Neuronal stem cell (in vitro differentiated cells): ENCODE measurements at regions not wholly inside any gene's neighbourhood (a gene's known extent, or its start where the extent isn't known, plus 50 kb on each side); places are given as distances from the start of the nearest gene placed in this dataset.
A peak's percentile ranks its signal among the peaks of the same experiment; 100 is the strongest.

Experiments used
- DNase-seq: peaks from one replicate; pipeline ENCODE4 v3.0.0-alpha.2; 2013; ENCODE audit warnings: low spot score
- H2AFZ ChIP-seq: one replicate; pipeline ENCODE4 v1.6.1; 2013; ENCODE audit warnings: mild to moderate bottlenecking, low read length, inconsistent platforms
- H2AK5ac ChIP-seq: 2 replicates; pipeline ENCODE4 v1.6.1; 2013; ENCODE audit warnings: low read depth, mild to moderate bottlenecking, inconsistent platforms, low read length, moderate library complexity, mixed read lengths
- H2BK120ac ChIP-seq: 2 replicates; pipeline ENCODE4 v1.6.1; 2013; ENCODE audit warnings: low read depth, mild to moderate bottlenecking, inconsistent platforms, low read length, moderate library complexity, mixed read lengths
- H2BK12ac ChIP-seq: one replicate; pipeline ENCODE4 v1.6.1; 2013; ENCODE audit warnings: low read length, inconsistent platforms
- H2BK15ac ChIP-seq: 2 replicates; pipeline ENCODE4 v1.6.1; 2013; ENCODE audit warnings: mild to moderate bottlenecking, low read length, inconsistent platforms, mixed read lengths
- H2BK5ac ChIP-seq: one replicate; pipeline ENCODE4 v1.6.1; 2013; ENCODE audit warnings: inconsistent platforms, mild to moderate bottlenecking, low read length, moderate library complexity
- H3K14ac ChIP-seq: one replicate; pipeline ENCODE4 v1.6.1; 2013; ENCODE audit warnings: low read length, inconsistent platforms
- H3K18ac ChIP-seq: 2 replicates; pipeline ENCODE4 v1.6.1; 2013; ENCODE audit warnings: low read length, inconsistent platforms
- H3K23ac ChIP-seq: 2 replicates; pipeline ENCODE4 v1.6.1; 2013; ENCODE audit warnings: low read depth, mild to moderate bottlenecking, mixed read lengths, low read length, inconsistent platforms; ENCODE audit not compliant: poor library complexity
- H3K27ac ChIP-seq: replicated peaks from 3 replicates; pipeline ENCODE4 v1.5.1; 2013; ENCODE audit warnings: low read length, inconsistent platforms
- H3K27me3 ChIP-seq, 3 experiments: 2 replicates each; pipeline ENCODE4 v1.6.1; 2013; ENCODE audit warnings: low read length in 3 of 3, mild to moderate bottlenecking in 2 of 3, inconsistent platforms in 1 of 3, low read depth in 1 of 3, mixed read lengths in 1 of 3, moderate library complexity in 1 of 3; ENCODE audit not compliant: control insufficient read depth in 3 of 3, insufficient read depth in 3 of 3
- H3K36me3 ChIP-seq, 2 donors: replicated peaks in 1 of 2; 2 replicates each; pipeline ENCODE4 v1.6.1; 2013; ENCODE audit warnings: low read length in 2 of 2; ENCODE audit not compliant: control insufficient read depth in 2 of 2, insufficient read depth in 2 of 2
- H3K4ac ChIP-seq: 2 replicates; pipeline ENCODE4 v1.6.1; 2013; ENCODE audit warnings: inconsistent platforms, mild to moderate bottlenecking, low read length, moderate library complexity
- H3K4me1 ChIP-seq, 2 donors: 1 replicate in 1 of 2; 2 replicates in 1 of 2; pipeline ENCODE4 v1.6.1; 2013; ENCODE audit warnings: low read length in 2 of 2, low read depth in 1 of 2; ENCODE audit not compliant: control insufficient read depth in 2 of 2, insufficient read depth in 1 of 2
- H3K4me2 ChIP-seq: one replicate; pipeline ENCODE4 v1.6.1; 2013; ENCODE audit warnings: mild to moderate bottlenecking, low read length, inconsistent platforms; ENCODE audit not compliant: insufficient read depth, poor library complexity, severe bottlenecking
- H3K4me3 ChIP-seq, 2 donors: 2 replicates each; pipeline ENCODE4 v1.5.1; 2013; ENCODE audit warnings: low read length in 2 of 2, mild to moderate bottlenecking in 2 of 2, inconsistent platforms in 1 of 2, moderate library complexity in 1 of 2
- H3K79me1 ChIP-seq: one replicate; pipeline ENCODE4 v1.6.1; 2013; ENCODE audit warnings: low read depth, mild to moderate bottlenecking, inconsistent platforms, low read length, moderate library complexity
- H3K9ac ChIP-seq: one replicate; pipeline ENCODE4 v1.6.1; 2013; ENCODE audit warnings: mild to moderate bottlenecking, low read depth, low read length, inconsistent platforms; ENCODE audit not compliant: poor library complexity
- H3K9me3 ChIP-seq, 2 donors: replicated peaks in 1 of 2; 2 replicates each; pipeline versions ENCODE3 to v1.6.1; 2013; ENCODE audit warnings: low read length in 2 of 2, mild to moderate bottlenecking in 2 of 2, inconsistent platforms in 1 of 2, low read depth in 1 of 2, mixed read lengths in 1 of 2, moderate library complexity in 1 of 2; ENCODE audit not compliant: control insufficient read depth in 2 of 2, insufficient read depth in 1 of 2
- H4K8ac ChIP-seq: one replicate; pipeline ENCODE4 v1.6.1; 2013; ENCODE audit warnings: low read depth, mild to moderate bottlenecking, inconsistent platforms, low read length, moderate library complexity
- H4K91ac ChIP-seq: one replicate; pipeline ENCODE4 v1.6.1; 2013; ENCODE audit warnings: low read length, low read depth, mild to moderate bottlenecking, inconsistent platforms; ENCODE audit not compliant: poor library complexity
- WGBS, 2 donors: extraction: QIAGEN DNeasy Blood & Tissue Kit; methylation state at CpG; one replicate each; pipeline ENCODE4 v1.1.7; 2013; ENCODE audit warnings: missing lambda C conversion rate in 2 of 2, mixed read lengths in 1 of 2; ENCODE audit not compliant: insufficient read length in 2 of 2, insufficient replicate concordance in 1 of 2; ENCODE audit errors: extremely low coverage in 2 of 2; 5-methylcytosine and 5-hydroxymethylcytosine counted together

- no peak overlapping the region for H2BK12ac ChIP-seq
- no peak overlapping the region for H2BK15ac ChIP-seq
- no peak overlapping the region for H2BK120ac ChIP-seq
- H3K79me1 ChIP-seq = no peaks in the 10 kb centered on the region
- H3K27ac ChIP-seq = no peak overlapping the region
- H2AFZ ChIP-seq = peak overlapping the region; percentile 14
- no peak overlapping the region for H4K91ac ChIP-seq
- no peak overlapping the region for H3K4ac ChIP-seq
- WGBS, 2 donors = no CpG with 5 or more reads among the region's 2 CpGs
- H3K14ac ChIP-seq = no peak overlapping the region
- H3K27me3 ChIP-seq = no peaks in the 10 kb centered on the region
- H3K4me3 ChIP-seq = no peak overlapping the region
- H3K18ac ChIP-seq = no peak overlapping the region
- H3K9ac ChIP-seq = no peak overlapping the region
- H3K23ac ChIP-seq = no peak overlapping the region
- no peaks in the 10 kb centered on the region for H3K4me1 ChIP-seq
- H3K4me2 ChIP-seq = no peak overlapping the region
- DNase-seq = no peak
- H2AK5ac ChIP-seq = no peak overlapping the region
- no peaks in the 10 kb centered on the region for H3K9me3 ChIP-seq
- no peaks in the 10 kb centered on the region for H3K36me3 ChIP-seq
- no peak overlapping the region for H2BK5ac ChIP-seq
- H4K8ac ChIP-seq = no peak overlapping the region
These were observed 173.0 kb upstream of the E2F7 start for GRCh38 chr12:77238335-77238734.

- no peak overlapping the region for H2BK5ac ChIP-seq
- H3K36me3 ChIP-seq = no peaks in the 10 kb centered on the region
- no peaks in the 10 kb centered on the region for H3K27me3 ChIP-seq
- DNase-seq = no peak
- H2BK120ac ChIP-seq = no peak overlapping the region
- peak overlapping the region; percentile 14 for H2AFZ ChIP-seq
- H2BK12ac ChIP-seq = no peak overlapping the region
- H3K18ac ChIP-seq = no peak overlapping the region
- no peak overlapping the region for H4K8ac ChIP-seq
- H3K9ac ChIP-seq = no peak overlapping the region
- no peak overlapping the region for H3K27ac ChIP-seq
- no peak overlapping the region for H3K4me3 ChIP-seq
- no peak overlapping the region for H3K4ac ChIP-seq
- no CpG with 5 or more reads among the region's 1 CpG for WGBS, 2 donors
- H3K9me3 ChIP-seq = no peaks in the 10 kb centered on the region
- H3K4me2 ChIP-seq = no peak overlapping the region
- H3K14ac ChIP-seq = no peak overlapping the region
- H2BK15ac ChIP-seq = no peak overlapping the region
- no peak overlapping the region for H3K23ac ChIP-seq
- H4K91ac ChIP-seq = no peak overlapping the region
- no peak overlapping the region for H2AK5ac ChIP-seq
- no peaks in the 10 kb centered on the region for H3K4me1 ChIP-seq
- no peaks in the 10 kb centered on the region for H3K79me1 ChIP-seq
These were observed 172.5 kb upstream of the E2F7 start for GRCh38 chr12:77237896-77238295.

GRCh38 chr12:77236066-77236465 lies 170.7 kb upstream of the E2F7 start:
- Histone ChIP-seq H2BK5ac (no peak overlapping the region), H2BK15ac (no peak overlapping the region), H2BK12ac (no peak overlapping the region), H3K4ac (no peak overlapping the region), H3K4me1 (no peaks in the 10 kb centered on the region), H3K14ac (no peak overlapping the region), H3K36me3 (no peaks in the 10 kb centered on the region), H4K8ac (no peak overlapping the region), H3K79me1 (no peaks in the 10 kb centered on the region), H3K18ac (no peak overlapping the region), H2AFZ (no peak overlapping the region), H3K4me2 (no peak overlapping the region), H3K27me3 (no peaks in the 10 kb centered on the region), H3K27ac (no peak overlapping the region), H4K91ac (no peak overlapping the region), H3K9ac (no peak overlapping the region), H2AK5ac (no peak overlapping the region), H2BK120ac (no peak overlapping the region), H3K9me3 (no peaks in the 10 kb centered on the region), H3K23ac (no peak overlapping the region), H3K4me3 (no peak overlapping the region)
- DNase-seq = no peak

- Histone ChIP-seq H2AK5ac (no peak overlapping the region), H2BK120ac (no peak overlapping the region), H3K18ac (no peak overlapping the region), H3K4me3 (no peak overlapping the region), H3K36me3 (no peaks in the 10 kb centered on the region), H2BK12ac (no peak overlapping the region), H3K4me1 (no peaks in the 10 kb centered on the region), H4K8ac (no peak overlapping the region), H3K4ac (no peak overlapping the region), H3K4me2 (no peak overlapping the region), H3K27ac (no peak overlapping the region), H3K79me1 (no peaks in the 10 kb centered on the region), H2BK5ac (no peak overlapping the region), H3K14ac (no peak overlapping the region), H3K27me3 (no peaks in the 10 kb centered on the region), H2BK15ac (no peak overlapping the region), H3K9ac (no peak overlapping the region), H4K91ac (no peak overlapping the region), H3K23ac (no peak overlapping the region), H2AFZ (no peak overlapping the region), H3K9me3 (no peaks in the 10 kb centered on the region)
- DNase-seq = no peak
- no CpG with 5 or more reads among the region's 1 CpG for WGBS, 2 donors
These were observed 166.7 kb upstream of the E2F7 start for GRCh38 chr12:77232045-77232444.
